ENCODE measurements at regions not wholly inside any gene's neighbourhood (a gene's known extent, or its start where the extent isn't known, plus 50 kb on each side); places are given as distances from the start of the nearest gene placed in this dataset.

DNA sequence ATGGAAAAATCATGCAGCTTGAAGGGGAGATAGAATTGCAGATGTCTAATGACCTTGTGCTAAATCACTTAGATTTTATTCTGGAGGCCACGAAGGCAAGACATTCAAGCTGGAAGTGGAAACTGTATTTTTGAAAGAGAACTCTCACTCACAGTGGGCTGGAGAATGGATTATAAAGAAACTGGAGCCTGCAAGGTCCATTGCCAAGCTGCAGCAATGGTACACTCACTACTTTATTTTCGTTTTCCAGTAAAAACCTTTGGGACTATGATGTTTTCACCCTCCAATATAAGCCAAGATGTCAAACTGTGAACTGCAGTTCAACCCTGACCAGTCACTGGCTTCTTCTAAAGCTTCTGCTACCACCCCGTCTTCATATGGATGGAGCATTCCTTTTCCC lies 62.0 kb downstream of the SKIDA1 start:
- TF ChIP-seq TAF1 (IDR thresholded peaks at IDR 0.05; ENCODE audit: borderline replicate concordance, insufficient read depth, low read length), result no peak
- no peak for TF ChIP-seq FOXP2 (optimal IDR thresholded peaks at IDR 0.05; ENCODE audit: borderline replicate concordance, extremely low read depth, extremely low read length, insufficient read depth)
- TF ChIP-seq POLR2AphosphoS5 (IDR thresholded peaks at IDR 0.05; ENCODE audit: low read depth, low read length), result no peak
- TF ChIP-seq, protein P1, sequence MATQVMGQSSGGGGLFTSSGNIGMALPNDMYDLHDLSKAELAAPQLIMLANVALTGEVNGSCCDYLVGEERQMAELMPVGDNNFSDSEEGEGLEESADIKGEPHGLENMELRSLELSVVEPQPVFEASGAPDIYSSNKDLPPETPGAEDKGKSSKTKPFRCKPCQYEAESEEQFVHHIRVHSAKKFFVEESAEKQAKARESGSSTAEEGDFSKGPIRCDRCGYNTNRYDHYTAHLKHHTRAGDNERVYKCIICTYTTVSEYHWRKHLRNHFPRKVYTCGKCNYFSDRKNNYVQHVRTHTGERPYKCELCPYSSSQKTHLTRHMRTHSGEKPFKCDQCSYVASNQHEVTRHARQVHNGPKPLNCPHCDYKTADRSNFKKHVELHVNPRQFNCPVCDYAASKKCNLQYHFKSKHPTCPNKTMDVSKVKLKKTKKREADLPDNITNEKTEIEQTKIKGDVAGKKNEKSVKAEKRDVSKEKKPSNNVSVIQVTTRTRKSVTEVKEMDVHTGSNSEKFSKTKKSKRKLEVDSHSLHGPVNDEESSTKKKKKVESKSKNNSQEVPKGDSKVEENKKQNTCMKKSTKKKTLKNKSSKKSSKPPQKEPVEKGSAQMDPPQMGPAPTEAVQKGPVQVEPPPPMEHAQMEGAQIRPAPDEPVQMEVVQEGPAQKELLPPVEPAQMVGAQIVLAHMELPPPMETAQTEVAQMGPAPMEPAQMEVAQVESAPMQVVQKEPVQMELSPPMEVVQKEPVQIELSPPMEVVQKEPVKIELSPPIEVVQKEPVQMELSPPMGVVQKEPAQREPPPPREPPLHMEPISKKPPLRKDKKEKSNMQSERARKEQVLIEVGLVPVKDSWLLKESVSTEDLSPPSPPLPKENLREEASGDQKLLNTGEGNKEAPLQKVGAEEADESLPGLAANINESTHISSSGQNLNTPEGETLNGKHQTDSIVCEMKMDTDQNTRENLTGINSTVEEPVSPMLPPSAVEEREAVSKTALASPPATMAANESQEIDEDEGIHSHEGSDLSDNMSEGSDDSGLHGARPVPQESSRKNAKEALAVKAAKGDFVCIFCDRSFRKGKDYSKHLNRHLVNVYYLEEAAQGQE (IDR thresholded peaks at IDR 0.05; ENCODE audit: insufficient read depth in 1 of 2, low read depth in 2 of 2, low read length in 2 of 2), result no peak
- no peak for TF ChIP-seq SIN3A (IDR thresholded peaks at IDR 0.05; ENCODE audit: borderline replicate concordance, insufficient read depth, low read length)

- TF ChIP-seq, protein P1 (IDR thresholded peaks at IDR 0.05; ENCODE audit: insufficient read depth in 1 of 2, low read depth in 2 of 2, low read length in 2 of 2), result no peak
- no peak for TF ChIP-seq SIN3A (IDR thresholded peaks at IDR 0.05; ENCODE audit: borderline replicate concordance, insufficient read depth, low read length)
- no peak for TF ChIP-seq TAF1 (IDR thresholded peaks at IDR 0.05; ENCODE audit: borderline replicate concordance, insufficient read depth, low read length)
- TF ChIP-seq FOXP2 (optimal IDR thresholded peaks at IDR 0.05; ENCODE audit: borderline replicate concordance, extremely low read depth, extremely low read length, insufficient read depth), result no peak
- no peak for TF ChIP-seq POLR2AphosphoS5 (IDR thresholded peaks at IDR 0.05; ENCODE audit: low read depth, low read length)
These were observed 67.2 kb downstream of the SKIDA1 start for GRCh38 chr10:21458126-21458871.

DNA sequence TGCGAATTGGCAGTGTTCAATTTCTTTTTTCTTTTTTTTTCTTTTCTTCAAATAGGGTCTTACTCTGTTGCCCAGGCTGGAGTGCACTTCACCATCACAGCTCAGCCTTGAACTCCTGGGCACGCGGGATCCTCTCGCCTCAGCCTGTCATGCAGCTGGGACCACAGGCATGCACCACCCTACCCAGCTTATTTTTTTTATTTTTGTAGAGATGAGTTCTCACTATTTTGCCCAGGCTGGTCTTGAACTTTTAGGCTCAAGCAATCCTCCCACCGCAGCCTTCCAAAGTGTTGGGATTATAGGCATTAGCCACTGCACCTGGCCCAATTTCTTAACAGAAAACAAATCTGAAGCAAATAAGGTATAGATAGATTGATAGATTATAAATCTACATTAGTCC lies 69.3 kb downstream of the SKIDA1 start:
- TF ChIP-seq SIN3A (IDR thresholded peaks at IDR 0.05; ENCODE audit: borderline replicate concordance, insufficient read depth, low read length), result no peak
- no peak for TF ChIP-seq FOXP2 (optimal IDR thresholded peaks at IDR 0.05; ENCODE audit: borderline replicate concordance, extremely low read depth, extremely low read length, insufficient read depth)
- TF ChIP-seq POLR2AphosphoS5 (IDR thresholded peaks at IDR 0.05; ENCODE audit: low read depth, low read length), result no peak
- TF ChIP-seq, protein P1 (IDR thresholded peaks at IDR 0.05; ENCODE audit: insufficient read depth in 1 of 2, low read depth in 2 of 2, low read length in 2 of 2), result no peak
- TF ChIP-seq TAF1 (IDR thresholded peaks at IDR 0.05; ENCODE audit: borderline replicate concordance, insufficient read depth, low read length), result no peak

DNA sequence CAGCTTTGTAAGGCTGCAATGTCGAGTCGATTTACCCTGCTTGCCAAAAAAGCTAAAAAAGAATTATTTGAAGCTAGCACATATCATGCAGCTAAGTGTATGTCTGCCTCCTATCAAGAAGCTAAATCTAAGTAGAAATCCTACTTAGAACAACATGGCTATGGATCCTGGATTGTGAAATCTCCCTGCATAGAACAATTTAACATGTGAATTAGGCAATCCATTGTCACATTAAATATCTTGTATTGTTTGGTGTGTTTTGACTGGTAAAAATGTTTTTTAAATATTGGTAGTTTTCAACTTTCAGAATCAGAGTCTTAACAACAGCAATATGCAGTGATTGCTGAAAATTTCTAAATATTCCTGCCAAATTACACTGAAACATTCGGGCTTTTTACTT lies 73.3 kb downstream of the SKIDA1 start:
- no peak for TF ChIP-seq POLR2AphosphoS5 (IDR thresholded peaks at IDR 0.05; ENCODE audit: low read depth, low read length)
- TF ChIP-seq, protein P1 (IDR thresholded peaks at IDR 0.05; ENCODE audit: insufficient read depth in 1 of 2, low read depth in 2 of 2, low read length in 2 of 2), result no peak
- TF ChIP-seq TAF1 (IDR thresholded peaks at IDR 0.05; ENCODE audit: borderline replicate concordance, insufficient read depth, low read length), result no peak
- no peak for TF ChIP-seq FOXP2 (optimal IDR thresholded peaks at IDR 0.05; ENCODE audit: borderline replicate concordance, extremely low read depth, extremely low read length, insufficient read depth)
- no peak for TF ChIP-seq SIN3A (IDR thresholded peaks at IDR 0.05; ENCODE audit: borderline replicate concordance, insufficient read depth, low read length)

All from PFSK-1 (cell line).